HK-2 (cell line): ENCODE measurements at regions not wholly inside any gene's neighbourhood (a gene's known extent, or its start where the extent isn't known, plus 50 kb on each side); places are given as distances from the start of the nearest gene placed in this dataset.

Experiments used
- DNase-seq: peaks from one replicate; pipeline ENCODE4 v3.0.0-alpha.2; 2018; ENCODE audit not compliant: unreplicated experiment

- no peak for DNase-seq
Measured at GRCh38 chr5:128591598-128592455, 53.8 kb upstream of the FBN2 start.

GRCh38 chr5:128596071-128596470 is 58.0 kb upstream of the FBN2 start:
- no peak for DNase-seq

- DNase-seq, result no peak
Measured at GRCh38 chr5:128597156-128597555, 59.1 kb upstream of the FBN2 start.

- DNase-seq, result no peak
Measured at GRCh38 chr5:128613128-128613527, 75.1 kb upstream of the FBN2 start.

- no peak for DNase-seq
Measured at GRCh38 chr5:128613766-128614165, 75.7 kb upstream of the FBN2 start.

- no peak for DNase-seq
Measured at GRCh38 chr5:128615578-128615977, 77.5 kb upstream of the FBN2 start.

GRCh38 chr5:128626536-128627090 is 88.6 kb upstream of the FBN2 start:
- DNase-seq, result no peak

GRCh38 chr5:128627939-128628338 is 89.9 kb upstream of the FBN2 start:
- DNase-seq, result no peak

- DNase-seq, result no peak
Measured at GRCh38 chr5:128629157-128629556, 91.1 kb upstream of the FBN2 start.

GRCh38 chr5:128630121-128630520 is 92.1 kb upstream of the FBN2 start:
- DNase-seq, result no peak

GRCh38 chr5:128631771-128632170 is 93.7 kb upstream of the FBN2 start:
- no peak for DNase-seq

- DNase-seq, result peak; percentile 8
Measured at GRCh38 chr5:128632264-128632663, 94.2 kb upstream of the FBN2 start.

GRCh38 chr5:128633901-128634300 is 95.9 kb upstream of the FBN2 start:
- DNase-seq, result no peak

GRCh38 chr5:128635379-128635778 is 97.3 kb upstream of the FBN2 start:
- DNase-seq, result no peak

GRCh38 chr5:128636361-128636760 is 98.3 kb upstream of the FBN2 start:
- no peak for DNase-seq

GRCh38 chr5:128637031-128637430 is 99.0 kb upstream of the FBN2 start:
- no peak for DNase-seq

GRCh38 chr5:128641861-128642260 is 103.8 kb upstream of the FBN2 start:
- DNase-seq, result no peak

- DNase-seq, result no peak
Measured at GRCh38 chr5:128644863-128645262, 106.8 kb upstream of the FBN2 start.

- DNase-seq, result no peak
Measured at GRCh38 chr5:128645581-128645980, 107.5 kb upstream of the FBN2 start.

GRCh38 chr5:128646176-128646575 is 108.1 kb upstream of the FBN2 start:
- DNase-seq, result no peak

- DNase-seq, result no peak
Measured at GRCh38 chr5:128649192-128649591, 111.1 kb upstream of the FBN2 start.

GRCh38 chr5:128662997-128663396 is 125.0 kb upstream of the FBN2 start:
- no peak for DNase-seq

- DNase-seq, result no peak
Measured at GRCh38 chr5:128665747-128666355, 127.8 kb upstream of the FBN2 start.
